GM21576 (cell line): ENCODE measurements at regions not wholly inside any gene's neighbourhood (a gene's known extent, or its start where the extent isn't known, plus 50 kb on each side); places are given as distances from the start of the nearest gene placed in this dataset.
"Not testable (repeated sequence)": the region's sequence is repeated elsewhere in the genome, so short reads cannot be mapped to it uniquely, and the experiment has no call there.

ENCODE experiments used
- ATAC-seq: cut with Tn5 transposase; IDR thresholded peaks from one replicate; pipeline ENCODE4 v1.9.1; 2021; ENCODE audit warnings: mild to moderate bottlenecking, moderate library complexity; ENCODE audit not compliant: unreplicated experiment

DNA sequence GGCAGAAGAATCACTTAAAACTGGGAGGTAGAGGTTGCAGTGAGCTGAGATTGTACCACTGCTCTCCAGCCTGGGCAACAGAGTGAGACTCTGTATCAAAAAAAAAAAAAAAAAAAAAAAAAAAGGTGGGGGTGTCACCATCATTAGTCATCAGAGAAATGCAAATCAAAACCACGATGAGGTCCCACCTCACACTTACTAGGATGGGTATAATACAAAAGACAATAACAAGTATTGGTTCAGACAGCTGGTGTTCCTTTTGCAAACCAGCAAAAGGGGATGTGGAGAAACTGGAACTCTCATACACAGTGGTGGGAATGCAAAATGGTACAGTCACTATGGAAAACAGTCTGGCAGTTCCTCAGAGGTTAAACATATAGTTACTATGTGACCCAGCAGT, 78.7 kb upstream of the TSC22D2 start:
- no peak for ATAC-seq

DNA sequence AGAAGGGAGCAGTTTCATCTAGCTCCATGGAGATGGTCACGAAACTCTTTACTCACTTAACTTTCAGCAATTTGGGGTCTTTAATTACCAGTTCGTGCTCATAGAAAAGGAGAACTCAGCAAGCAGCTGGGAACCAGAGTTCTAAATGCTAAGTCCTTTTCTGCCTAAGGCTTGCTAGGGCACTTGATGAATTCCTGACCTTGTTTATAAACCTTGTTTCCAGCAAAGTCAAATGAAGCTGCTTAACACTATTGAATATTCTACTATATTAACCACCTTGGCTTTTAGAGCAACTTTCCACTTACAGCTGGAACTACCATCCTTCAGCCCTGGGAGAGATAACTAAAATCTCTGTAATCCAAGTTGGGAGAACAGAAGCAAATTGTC, 79.5 kb upstream of the TSC22D2 start:
- ATAC-seq: no peak

DNA sequence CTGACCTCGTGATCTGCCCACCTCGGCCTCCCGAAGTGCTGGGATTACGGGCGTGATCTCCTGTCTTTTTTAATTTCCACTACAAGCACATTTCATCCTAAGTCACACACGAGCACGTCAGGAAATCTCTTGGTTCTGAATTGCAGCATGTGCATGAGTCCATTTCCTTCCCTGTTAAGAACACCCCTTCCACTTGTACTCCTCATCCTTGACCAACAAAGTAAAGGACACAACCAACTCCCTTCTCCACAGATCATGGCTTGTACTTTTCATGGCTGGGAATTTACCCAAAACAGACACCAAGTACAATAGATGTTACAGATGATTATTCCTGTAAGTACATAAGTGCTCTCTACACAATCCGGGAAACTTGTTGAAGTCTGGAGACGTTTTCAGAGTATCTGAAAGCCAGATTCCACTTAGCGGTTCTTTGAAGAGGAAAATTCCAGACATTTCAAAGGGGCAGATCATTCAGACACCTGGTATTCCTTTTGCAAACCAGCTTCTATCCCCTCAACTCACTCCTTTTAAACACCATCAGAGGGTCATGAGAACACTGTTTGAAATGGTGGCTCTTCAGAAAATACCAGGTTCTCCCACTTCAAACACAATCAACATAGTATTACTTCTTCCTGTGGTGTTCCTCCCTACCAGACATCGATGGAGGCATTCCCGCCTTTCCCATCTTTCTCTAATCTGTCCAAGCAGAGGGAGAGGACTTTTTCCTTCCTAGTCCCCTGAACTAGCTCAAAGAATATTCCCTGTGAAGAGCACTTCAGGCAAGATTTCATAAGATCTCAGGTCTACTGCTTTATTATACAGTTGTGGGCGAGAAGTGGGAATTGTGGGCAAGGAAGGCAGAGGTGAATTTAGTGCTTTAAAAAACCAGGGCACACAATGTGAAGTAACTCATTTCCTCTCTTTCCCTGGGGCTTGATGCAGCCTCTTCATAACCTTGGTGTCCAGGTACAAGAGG, 80.1 kb upstream of the TSC22D2 start:
- no peak for ATAC-seq

- ATAC-seq: no peak
Measured at GRCh38 chr3:150324788-150325187, 83.3 kb upstream of the TSC22D2 start.

DNA sequence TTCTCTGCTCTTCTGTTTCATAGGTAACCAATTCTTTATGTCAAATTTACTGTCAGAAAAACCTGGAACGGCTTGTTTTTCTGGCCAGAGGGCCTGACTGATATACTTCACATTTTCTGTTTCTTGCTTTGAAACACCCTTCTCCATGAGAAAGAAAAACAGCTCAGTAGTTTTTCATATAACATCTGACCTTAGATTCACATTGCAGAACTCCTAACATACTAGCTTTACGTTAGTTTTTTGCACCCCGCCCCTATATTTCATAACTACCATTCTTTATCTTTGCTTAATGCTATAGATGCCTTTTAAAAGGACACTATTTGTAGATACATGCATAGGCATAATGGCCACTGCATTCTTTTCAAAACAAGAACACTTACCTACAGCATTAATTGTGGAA, 83.9 kb upstream of the TSC22D2 start:
- no peak for ATAC-seq

DNA sequence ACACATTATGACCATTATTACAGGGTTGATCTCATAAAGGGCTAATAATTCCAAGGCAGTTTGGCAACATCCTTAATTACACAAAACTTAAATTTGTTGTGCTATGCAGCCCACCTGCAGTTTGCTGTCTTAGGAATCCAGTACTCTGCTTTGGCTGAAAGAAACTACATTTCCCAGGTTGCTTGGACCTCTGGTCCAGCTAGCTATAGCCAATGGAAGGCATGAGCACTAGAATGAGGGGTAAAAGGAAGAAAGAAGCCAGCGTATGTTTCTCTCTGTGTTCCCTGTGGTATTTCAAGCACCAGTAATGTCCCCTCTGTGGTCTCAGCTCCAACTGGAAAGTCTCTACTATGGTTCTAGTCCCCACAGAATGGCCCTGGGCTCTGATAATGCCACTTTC, 84.3 kb upstream of the TSC22D2 start:
- ATAC-seq: no peak

DNA sequence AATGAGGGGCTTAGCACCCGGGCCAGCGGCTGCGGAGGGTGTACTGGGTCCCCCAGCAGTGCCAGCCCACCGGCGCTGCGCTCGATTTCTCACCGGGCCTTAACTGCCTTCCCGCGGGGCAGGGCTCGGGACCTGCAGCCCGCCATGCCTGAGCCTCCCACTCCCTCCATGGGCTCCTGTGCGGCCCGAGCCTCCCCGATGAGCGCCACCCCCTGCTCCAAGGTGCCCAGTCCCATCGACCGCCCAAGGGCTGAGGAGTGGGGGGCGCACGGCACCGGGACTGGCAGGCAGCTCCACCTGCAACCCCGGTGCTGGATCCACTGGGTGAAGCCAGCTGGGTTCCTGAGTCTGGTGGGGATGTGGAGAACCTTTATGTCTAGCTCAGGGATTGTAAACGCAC, 85.0 kb upstream of the TSC22D2 start:
- not testable (repeated sequence) for ATAC-seq

GRCh38 chr3:150320971-150321370, 87.1 kb upstream of the TSC22D2 start:
- not testable (repeated sequence) for ATAC-seq

GRCh38 chr3:150319900-150320299, 88.2 kb upstream of the TSC22D2 start:
- ATAC-seq: no peak

GRCh38 chr3:150317469-150317868, 90.6 kb upstream of the TSC22D2 start:
- no peak for ATAC-seq

- no peak for ATAC-seq
Measured at GRCh38 chr3:150315721-150316120, 92.4 kb upstream of the TSC22D2 start.

GRCh38 chr3:150314248-150315004, 93.7 kb upstream of the TSC22D2 start:
- ATAC-seq: no peak

DNA sequence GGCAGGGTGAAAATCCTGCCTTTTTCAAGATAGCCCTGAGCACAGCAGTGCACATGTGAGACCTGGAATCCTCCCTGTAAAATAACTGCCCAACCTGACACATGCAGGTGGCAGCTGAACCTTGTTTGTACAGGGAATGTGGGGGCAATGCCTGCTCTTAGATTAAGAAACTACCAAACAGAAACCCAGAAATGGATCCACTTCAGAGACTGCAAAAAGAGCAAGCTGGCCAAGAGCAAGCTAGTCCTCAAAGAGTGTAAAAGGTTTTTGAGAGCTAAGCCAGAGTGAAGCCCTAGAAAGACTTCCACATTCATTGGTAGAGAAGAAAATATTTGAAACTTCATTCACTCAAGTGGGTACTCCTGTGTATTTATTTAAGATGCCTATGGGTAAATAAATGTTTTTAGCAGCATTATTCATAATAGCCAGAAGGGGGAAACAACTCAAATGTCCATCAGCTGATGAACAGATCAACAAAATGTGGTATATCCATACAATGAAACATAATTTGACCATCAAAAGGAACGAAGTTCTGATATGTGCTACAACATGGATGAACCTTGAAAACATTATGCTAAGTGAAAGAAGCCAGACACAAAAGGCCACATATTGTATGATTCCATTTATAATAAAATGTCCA, 96.0 kb upstream of the TSC22D2 start:
- no peak for ATAC-seq

DNA sequence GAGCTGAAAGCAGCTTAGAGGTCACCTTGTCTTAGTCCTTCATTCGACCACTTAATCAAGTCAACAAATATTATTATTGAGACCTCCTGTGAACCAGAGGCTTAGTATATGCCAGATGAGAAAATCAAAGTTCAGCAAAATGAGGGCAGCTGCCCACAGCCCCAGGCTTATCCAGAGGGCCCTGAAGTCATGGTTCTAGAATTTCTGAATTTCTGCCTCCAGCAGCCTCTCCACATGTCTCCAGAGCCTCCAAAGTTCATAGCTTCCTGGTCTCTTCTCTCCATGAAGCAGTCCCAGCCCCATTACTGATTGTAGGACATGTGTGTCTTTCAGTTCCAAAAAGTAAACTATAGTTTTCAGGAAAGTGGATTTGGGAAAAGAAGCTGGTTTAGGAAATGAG, 96.9 kb upstream of the TSC22D2 start:
- no peak for ATAC-seq

- ATAC-seq: no peak
Measured at GRCh38 chr3:150309557-150309956, 98.5 kb upstream of the TSC22D2 start.

DNA sequence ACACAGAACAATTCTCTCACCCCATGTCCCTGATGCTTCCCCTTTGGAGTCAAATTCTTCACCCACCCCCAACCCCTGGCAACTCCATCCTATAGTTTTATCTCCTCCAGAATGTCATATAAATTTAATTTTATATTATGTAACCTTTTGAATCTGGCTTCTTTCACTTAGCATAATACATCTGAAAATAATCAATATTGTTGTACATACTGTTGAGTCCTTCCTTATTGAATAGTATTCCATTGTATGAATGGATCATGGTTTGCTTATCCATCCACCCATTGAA, 98.9 kb upstream of the TSC22D2 start:
- ATAC-seq: no peak

DNA sequence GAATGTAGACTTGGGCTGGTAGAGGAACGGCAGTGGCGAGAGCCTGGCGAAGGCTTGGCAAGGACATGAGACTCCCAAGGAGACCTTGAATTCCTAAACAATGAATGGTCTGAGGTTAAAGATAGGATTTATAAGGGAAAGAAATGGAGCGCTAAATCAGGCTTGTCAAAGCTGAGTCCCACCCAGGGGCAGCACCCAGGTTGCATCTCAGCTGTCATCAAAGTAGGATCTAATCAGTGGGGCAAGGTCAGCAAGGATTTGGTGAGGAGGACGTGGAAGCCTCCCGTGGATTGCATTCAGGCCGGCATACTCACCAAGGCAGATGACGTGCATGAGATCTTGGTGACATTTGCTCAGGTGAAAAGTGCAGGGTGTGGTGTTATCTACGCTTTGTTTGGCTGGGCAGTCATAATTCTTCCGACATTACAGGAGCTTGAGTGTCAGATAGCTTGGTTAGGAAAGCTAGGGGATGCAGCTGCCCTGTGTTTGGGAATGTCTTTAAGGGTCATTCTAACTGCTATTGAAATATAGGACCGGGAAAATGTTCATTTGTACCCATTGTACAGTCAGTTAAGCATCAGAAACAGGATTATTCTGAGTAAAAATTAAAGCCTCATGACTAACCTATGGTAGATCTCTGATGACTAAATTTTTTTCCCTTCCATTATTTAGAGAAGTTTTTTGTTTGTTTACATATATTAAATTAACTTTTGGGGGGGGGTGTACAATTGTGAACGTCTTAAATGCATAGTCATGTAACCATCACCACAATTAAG, 99.4 kb upstream of the TSC22D2 start:
- no peak for ATAC-seq

DNA sequence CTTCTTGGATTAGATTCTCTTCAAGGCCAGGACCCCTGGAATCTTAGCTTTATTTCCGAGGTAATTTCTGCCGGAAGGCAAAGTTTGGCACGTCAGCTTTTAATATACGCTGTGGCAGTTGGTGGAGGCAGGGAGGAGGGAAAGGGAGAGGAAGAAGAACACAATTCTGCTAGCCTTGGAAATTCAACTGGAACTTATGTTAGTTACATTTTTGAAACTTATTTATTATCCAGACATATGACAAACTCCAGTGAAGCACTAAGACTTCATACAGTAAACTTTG, 100.1 kb upstream of the TSC22D2 start:
- ATAC-seq: no peak

DNA sequence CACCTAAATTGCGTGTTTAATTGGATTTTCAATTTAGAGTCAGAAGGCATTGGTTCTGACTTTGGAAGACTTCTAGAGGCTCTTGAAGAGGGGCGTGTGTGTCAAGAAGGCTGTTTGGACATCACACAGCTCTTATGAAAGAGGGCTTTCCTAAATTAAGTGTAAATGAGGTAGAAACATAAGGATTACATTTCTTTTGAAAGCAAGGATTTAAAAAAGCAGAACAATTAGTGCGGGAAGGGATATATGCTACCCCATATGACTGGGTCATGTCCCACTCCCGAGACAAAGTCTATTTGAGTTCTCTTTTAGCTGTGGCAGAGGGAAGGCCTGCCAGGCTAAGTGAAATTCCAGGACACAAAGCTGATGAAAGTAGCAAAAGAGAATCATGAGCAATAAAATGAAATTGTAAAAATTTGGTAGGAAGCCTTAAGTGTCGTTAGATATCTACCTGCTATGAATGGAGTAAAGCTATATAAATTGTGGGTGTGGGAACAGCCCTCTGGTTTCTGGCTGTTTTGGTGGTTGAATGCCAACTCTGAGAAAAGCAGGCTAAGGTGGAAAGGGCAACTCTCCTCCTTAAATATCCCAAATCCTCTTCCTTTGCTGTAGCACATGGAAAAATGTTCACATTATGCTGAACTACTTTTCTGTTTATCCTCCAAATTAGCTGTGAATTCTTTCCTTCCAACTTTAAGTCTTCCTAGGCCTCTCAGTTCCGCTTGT, 100.6 kb upstream of the TSC22D2 start:
- ATAC-seq: no peak

DNA sequence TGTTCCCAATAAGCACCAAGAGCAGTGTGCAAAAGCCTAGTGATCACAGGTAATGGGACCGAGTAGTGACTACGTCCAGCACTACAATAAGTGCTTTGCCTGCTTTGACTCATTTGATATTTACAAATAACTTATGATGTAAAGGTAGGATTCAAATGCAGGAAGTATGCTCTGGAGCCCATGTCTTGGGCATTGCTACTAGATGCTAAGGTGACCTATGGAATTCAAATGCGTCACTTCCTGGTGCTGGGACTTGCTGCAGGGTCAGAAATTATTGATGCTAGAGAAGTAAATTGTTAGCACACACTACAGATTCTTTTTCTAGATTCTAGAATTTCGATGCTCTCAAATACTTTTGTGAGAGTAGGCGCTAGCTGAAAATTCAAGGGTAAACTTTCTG, 101.2 kb upstream of the TSC22D2 start:
- no peak for ATAC-seq

- no peak for ATAC-seq
Measured at GRCh38 chr3:150306083-150306482, 102.0 kb upstream of the TSC22D2 start.
